OCI-LY3 (cell line): ENCODE measurements at regions not wholly inside any gene's neighbourhood (a gene's known extent, or its start where the extent isn't known, plus 50 kb on each side); places are given as distances from the start of the nearest gene placed in this dataset.

Source experiments
- CTCF ChIP-seq: fragments of 200-600, 300-600 bp; sonication (generic); IDR thresholded peaks from 2 replicates; pipeline ENCODE4 v1.5.1; 2014; ENCODE audit warnings: antibody characterized with exemption, low read length, low read depth
- EZH2phosphoT487 ChIP-seq: fragments of 200-600 bp; shearing (Covaris generic); IDR thresholded peaks from 2 replicates; pipeline ENCODE4 v1.6.1; 2018; ENCODE audit warnings: antibody characterized with exemption, mixed run types, low read depth

GRCh38 chr3:59245859-59246501 lies 196.2 kb upstream of the CFAP20DC start:
- TF ChIP-seq CTCF (no peak), EZH2phosphoT487 (no peak)
